ENCODE measurements at regions not wholly inside any gene's neighbourhood (a gene's known extent, or its start where the extent isn't known, plus 50 kb on each side); places are given as distances from the start of the nearest gene placed in this dataset.

DNA sequence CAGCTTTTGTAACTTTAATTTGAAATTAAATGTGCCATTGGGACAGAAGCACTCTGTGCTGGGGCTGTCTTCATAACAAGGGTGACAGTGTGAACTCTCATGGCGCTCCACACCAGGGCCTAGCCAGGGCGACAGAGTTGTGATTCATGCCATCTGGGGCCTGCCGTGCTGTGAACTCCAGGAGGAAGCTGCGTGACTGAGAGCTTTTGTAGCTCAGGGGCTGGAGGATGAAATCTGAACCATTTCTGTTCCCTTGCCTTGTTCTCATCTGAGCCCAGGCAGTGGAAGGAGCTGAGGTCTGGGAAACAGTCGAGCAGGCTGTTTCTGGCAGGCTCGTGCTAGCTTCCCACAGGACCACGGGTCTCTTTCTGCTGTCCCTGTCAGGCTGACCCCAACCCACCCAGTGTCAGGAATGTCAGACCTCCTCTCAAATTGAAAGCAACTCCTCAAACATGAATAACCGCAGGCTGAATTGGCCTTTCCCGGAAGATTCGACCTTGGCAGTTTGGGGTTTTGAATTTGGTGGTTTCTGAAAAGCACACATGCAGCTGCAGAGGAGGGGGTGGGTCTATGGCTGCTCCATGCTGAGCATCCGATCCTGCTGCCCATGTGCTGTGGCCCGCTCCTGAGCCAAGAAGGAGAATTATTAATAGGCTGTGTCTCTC lies 69.2 kb upstream of the RPS23 start:
- no peaks in the 10 kb centered on the region for H3K36me3 ChIP-seq (ENCODE audit: control insufficient read depth, insufficient read depth, low read length)
- no peak overlapping the region for H3K4me3 ChIP-seq (ENCODE audit: low read depth in 2 of 2, low read length in 2 of 2)
- in situ Hi-C loops (cut with HindIII; ENCODE audit: low pct_unique_long_range_greater_than_20kb, low sequenced_read_pairs) (no loop called here), intact Hi-C loops (cut with micrococcal nuclease; ENCODE audit: unreplicated experiment) (no loop called here)
- no peaks in the 10 kb centered on the region for H3K27me3 ChIP-seq (ENCODE audit: control insufficient read depth, insufficient read depth, low read length)
- H3K9me3 ChIP-seq (ENCODE audit: control insufficient read depth, insufficient read depth, low read depth, low read length), result no peaks in the 10 kb centered on the region
- TF ChIP-seq TCF7L2 (IDR thresholded peaks at IDR 0.05; ENCODE audit: low read depth, low read length) (no peak), SIN3A (IDR thresholded peaks at IDR 0.05; ENCODE audit: borderline replicate concordance, insufficient read depth, low read depth, low read length) (no peak), POLR2AphosphoS5 (IDR thresholded peaks at IDR 0.05; ENCODE audit: low read depth, low read length) (no peak)
- TF ChIP-seq, protein P1, sequence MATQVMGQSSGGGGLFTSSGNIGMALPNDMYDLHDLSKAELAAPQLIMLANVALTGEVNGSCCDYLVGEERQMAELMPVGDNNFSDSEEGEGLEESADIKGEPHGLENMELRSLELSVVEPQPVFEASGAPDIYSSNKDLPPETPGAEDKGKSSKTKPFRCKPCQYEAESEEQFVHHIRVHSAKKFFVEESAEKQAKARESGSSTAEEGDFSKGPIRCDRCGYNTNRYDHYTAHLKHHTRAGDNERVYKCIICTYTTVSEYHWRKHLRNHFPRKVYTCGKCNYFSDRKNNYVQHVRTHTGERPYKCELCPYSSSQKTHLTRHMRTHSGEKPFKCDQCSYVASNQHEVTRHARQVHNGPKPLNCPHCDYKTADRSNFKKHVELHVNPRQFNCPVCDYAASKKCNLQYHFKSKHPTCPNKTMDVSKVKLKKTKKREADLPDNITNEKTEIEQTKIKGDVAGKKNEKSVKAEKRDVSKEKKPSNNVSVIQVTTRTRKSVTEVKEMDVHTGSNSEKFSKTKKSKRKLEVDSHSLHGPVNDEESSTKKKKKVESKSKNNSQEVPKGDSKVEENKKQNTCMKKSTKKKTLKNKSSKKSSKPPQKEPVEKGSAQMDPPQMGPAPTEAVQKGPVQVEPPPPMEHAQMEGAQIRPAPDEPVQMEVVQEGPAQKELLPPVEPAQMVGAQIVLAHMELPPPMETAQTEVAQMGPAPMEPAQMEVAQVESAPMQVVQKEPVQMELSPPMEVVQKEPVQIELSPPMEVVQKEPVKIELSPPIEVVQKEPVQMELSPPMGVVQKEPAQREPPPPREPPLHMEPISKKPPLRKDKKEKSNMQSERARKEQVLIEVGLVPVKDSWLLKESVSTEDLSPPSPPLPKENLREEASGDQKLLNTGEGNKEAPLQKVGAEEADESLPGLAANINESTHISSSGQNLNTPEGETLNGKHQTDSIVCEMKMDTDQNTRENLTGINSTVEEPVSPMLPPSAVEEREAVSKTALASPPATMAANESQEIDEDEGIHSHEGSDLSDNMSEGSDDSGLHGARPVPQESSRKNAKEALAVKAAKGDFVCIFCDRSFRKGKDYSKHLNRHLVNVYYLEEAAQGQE (IDR thresholded peaks at IDR 0.05; ENCODE audit: insufficient read depth in 1 of 2, low read depth in 2 of 2, low read length in 1 of 2), result no peak
- TF ChIP-seq, protein P2, sequence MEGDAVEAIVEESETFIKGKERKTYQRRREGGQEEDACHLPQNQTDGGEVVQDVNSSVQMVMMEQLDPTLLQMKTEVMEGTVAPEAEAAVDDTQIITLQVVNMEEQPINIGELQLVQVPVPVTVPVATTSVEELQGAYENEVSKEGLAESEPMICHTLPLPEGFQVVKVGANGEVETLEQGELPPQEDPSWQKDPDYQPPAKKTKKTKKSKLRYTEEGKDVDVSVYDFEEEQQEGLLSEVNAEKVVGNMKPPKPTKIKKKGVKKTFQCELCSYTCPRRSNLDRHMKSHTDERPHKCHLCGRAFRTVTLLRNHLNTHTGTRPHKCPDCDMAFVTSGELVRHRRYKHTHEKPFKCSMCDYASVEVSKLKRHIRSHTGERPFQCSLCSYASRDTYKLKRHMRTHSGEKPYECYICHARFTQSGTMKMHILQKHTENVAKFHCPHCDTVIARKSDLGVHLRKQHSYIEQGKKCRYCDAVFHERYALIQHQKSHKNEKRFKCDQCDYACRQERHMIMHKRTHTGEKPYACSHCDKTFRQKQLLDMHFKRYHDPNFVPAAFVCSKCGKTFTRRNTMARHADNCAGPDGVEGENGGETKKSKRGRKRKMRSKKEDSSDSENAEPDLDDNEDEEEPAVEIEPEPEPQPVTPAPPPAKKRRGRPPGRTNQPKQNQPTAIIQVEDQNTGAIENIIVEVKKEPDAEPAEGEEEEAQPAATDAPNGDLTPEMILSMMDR (IDR thresholded peaks at IDR 0.05), result no peak
- no peak overlapping the region for H3K27ac ChIP-seq (ENCODE audit: low read length)
- CTCF ChIA-PET, result no interaction called here
- H3K4me1 ChIP-seq (ENCODE audit: control insufficient read depth, insufficient read depth, low read length), result no peaks in the 10 kb centered on the region
- DNase-seq (ENCODE audit: low read depth, low spot score) (no peak), ATAC-seq (no peak)
- BruUV-seq (replicated peaks), result no TSS peak
- POLR2A ChIA-PET, result no interaction called here

DNA sequence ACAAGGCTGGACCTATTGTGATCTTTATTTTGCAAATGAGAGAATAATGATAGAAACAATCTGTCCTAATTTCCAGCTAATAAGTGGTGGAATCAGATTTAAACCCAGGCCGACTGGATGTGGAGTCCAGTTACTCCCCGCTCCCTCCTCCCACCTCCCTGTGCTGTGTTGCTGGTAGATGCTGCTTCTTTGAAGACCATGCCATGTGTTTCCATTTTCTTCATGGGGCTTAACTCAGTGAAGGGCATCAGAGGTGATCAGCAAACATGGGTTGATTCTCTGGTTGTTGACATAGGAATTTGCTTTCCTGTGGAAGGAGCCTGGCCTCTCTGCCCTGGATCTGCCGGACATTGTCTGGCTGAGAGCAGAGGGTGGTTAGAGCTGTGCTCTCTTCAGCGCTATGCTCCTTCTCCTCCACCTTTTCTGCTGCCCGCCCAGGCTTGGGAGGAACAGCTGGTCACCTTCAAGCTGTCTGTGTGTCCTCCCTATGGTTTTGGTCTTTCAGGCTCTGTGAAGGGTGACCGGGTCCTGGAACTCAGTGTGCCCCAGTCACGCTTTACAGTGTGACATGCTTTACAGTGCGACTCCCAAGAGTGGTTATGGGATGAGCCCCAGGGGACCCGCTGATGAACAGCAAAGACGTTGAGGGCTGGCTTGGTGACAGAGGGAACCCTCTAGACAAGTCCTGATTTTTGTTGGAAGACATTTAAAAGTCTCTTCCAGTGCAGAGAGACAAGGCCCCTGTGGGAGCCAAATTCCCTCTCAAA lies 68.4 kb upstream of the RPS23 start:
- DNase-seq (ENCODE audit: low read depth, low spot score) (no peak), ATAC-seq (no peak)
- H3K4me3 ChIP-seq (ENCODE audit: low read depth in 2 of 2, low read length in 2 of 2), result no peak overlapping the region
- no peaks in the 10 kb centered on the region for H3K36me3 ChIP-seq (ENCODE audit: control insufficient read depth, insufficient read depth, low read length)
- no peaks in the 10 kb centered on the region for H3K27me3 ChIP-seq (ENCODE audit: control insufficient read depth, insufficient read depth, low read length)
- intact Hi-C loops (cut with micrococcal nuclease; ENCODE audit: unreplicated experiment), result no loop called here
- no TSS peak for BruUV-seq (replicated peaks)
- CTCF ChIA-PET, result no interaction called here
- in situ Hi-C loops (cut with HindIII; ENCODE audit: low pct_unique_long_range_greater_than_20kb, low sequenced_read_pairs), result no loop called here
- no peaks in the 10 kb centered on the region for H3K4me1 ChIP-seq (ENCODE audit: control insufficient read depth, insufficient read depth, low read length)
- no peak overlapping the region for H3K27ac ChIP-seq (ENCODE audit: low read length)
- POLR2A ChIA-PET, result no interaction called here
- H3K9me3 ChIP-seq (ENCODE audit: control insufficient read depth, insufficient read depth, low read depth, low read length), result no peaks in the 10 kb centered on the region
- TF ChIP-seq POLR2AphosphoS5 (IDR thresholded peaks at IDR 0.05; ENCODE audit: low read depth, low read length) (no peak), TCF7L2 (IDR thresholded peaks at IDR 0.05; ENCODE audit: low read depth, low read length) (no peak), SIN3A (IDR thresholded peaks at IDR 0.05; ENCODE audit: borderline replicate concordance, insufficient read depth, low read depth, low read length) (no peak)
- TF ChIP-seq, protein P1 (IDR thresholded peaks at IDR 0.05; ENCODE audit: insufficient read depth in 1 of 2, low read depth in 2 of 2, low read length in 1 of 2), result no peak
- TF ChIP-seq, protein P2 (IDR thresholded peaks at IDR 0.05), result no peak
